Activated CD8-positive, alpha-beta T cell treated with anti-CD3 and anti-CD28 coated beads for 36 hours (primary cell): ENCODE measurements at regions not wholly inside any gene's neighbourhood (a gene's known extent, or its start where the extent isn't known, plus 50 kb on each side); places are given as distances from the start of the nearest gene placed in this dataset.

Source experiments
- ATAC-seq: fragments of 200-7000 bp; cut with Tn5 transposase; one replicate; pipeline ENCODE4 v1.10.0; 2021; ENCODE audit warnings: mild to moderate bottlenecking, moderate library complexity
- CTCF ChIA-PET: fragments of 350-600 bp; sonication (Branson Sonifier 250); formaldehyde crosslinking; loops from one replicate; lab custom pipeline; 2021; ENCODE audit warnings: antibody characterized with exemption; lab: Charles Lee
- POLR2A ChIA-PET: fragments of 350-600 bp; sonication (Branson Sonifier 250); formaldehyde crosslinking; loops from one replicate; lab custom pipeline; 2021; ENCODE audit warnings: antibody characterized with exemption; lab: Charles Lee
- DNase-seq: peaks from one replicate; pipeline ENCODE4 v3.0.0-alpha.2; 2020
- H3K27ac Mint-ChIP-seq: one replicate; pipeline ENCODE4 v1.8.0; 2021; ENCODE audit warnings: mild to moderate bottlenecking, mixed read lengths
- H3K27me3 Mint-ChIP-seq: one replicate; pipeline ENCODE4 v1.8.0; 2021; ENCODE audit warnings: mixed read lengths
- H3K36me3 Mint-ChIP-seq: one replicate; pipeline ENCODE4 v1.8.0; 2021; ENCODE audit warnings: low read depth, mixed read lengths
- H3K4me1 Mint-ChIP-seq: one replicate; pipeline ENCODE4 v1.8.0; 2021; ENCODE audit warnings: low read depth, mixed read lengths
- H3K4me3 Mint-ChIP-seq: one replicate; pipeline ENCODE4 v1.8.0; 2021; ENCODE audit warnings: mild to moderate bottlenecking, moderate library complexity, mixed read lengths
- H3K9me3 Mint-ChIP-seq: one replicate; pipeline ENCODE4 v1.8.0; 2021; ENCODE audit warnings: mixed read lengths
- CTCF ChIP-seq: fragments of 200-600 bp; IDR thresholded peaks from one replicate; pipeline ENCODE4 v1.8.0; 2022; ENCODE audit warnings: antibody characterized with exemption, mild to moderate bottlenecking
- intact Hi-C: fragments of 100-400 bp; cut with micrococcal nuclease; formaldehyde crosslinking; loops from one replicate; pipeline ENCODE4 v1.10.0; 2022

DNA sequence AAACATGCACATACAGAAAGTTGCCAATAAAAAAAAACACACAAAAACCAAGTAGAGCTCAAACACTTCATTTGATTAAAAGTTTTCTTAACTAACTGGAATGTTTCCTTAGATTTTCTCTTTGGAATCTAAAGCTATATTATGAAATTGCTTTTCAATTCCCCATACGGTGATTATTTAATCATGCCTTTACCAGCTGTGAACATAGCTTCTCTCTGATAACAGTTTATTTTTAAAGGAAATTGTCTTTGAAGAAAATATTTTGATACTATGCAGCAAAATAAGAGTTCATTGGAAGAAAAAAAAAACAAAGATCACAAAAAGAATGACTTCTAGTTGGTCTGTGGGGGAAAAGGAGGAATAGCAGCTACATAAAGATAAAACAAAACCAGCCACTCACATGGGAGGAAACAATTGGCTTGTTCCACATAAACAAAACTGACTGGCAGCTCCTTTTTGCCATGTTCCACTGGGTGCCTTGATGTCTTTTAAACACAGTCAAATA lies 71.4 kb downstream of the BMP4 start:
- H3K9me3 Mint-ChIP-seq = peaks cover 4% of the 10 kb centered on the region
- ATAC-seq = no peak
- H3K27ac Mint-ChIP-seq = no peak overlapping the region
- no peak for TF ChIP-seq CTCF
- no peaks in the 10 kb centered on the region for H3K36me3 Mint-ChIP-seq
- H3K4me1 Mint-ChIP-seq = no peaks in the 10 kb centered on the region
- no peak overlapping the region for H3K4me3 Mint-ChIP-seq
- POLR2A ChIA-PET = interaction anchor here (0.6 kb wide), 1 partner anchor 405 kb away, joined by 3 read pairs; no protein-coding TSS in a partner anchor
- intact Hi-C loops = no loop called here
- CTCF ChIA-PET = no interaction called here
- H3K27me3 Mint-ChIP-seq = no peaks in the 10 kb centered on the region
- DNase-seq = no peak

- Mint-ChIP-seq H3K27ac (no peak overlapping the region), H3K4me3 (no peak overlapping the region), H3K36me3 (no peaks in the 10 kb centered on the region), H3K4me1 (no peaks in the 10 kb centered on the region), H3K27me3 (no peaks in the 10 kb centered on the region), H3K9me3 (peaks cover 4% of the 10 kb centered on the region)
- DNase-seq = no peak
- intact Hi-C loops = no loop called here
- no peak for TF ChIP-seq CTCF
- ChIA-PET POLR2A (no interaction called here), CTCF (no interaction called here)
- ATAC-seq = no peak
Observed at GRCh38 chr14:53884601-53885000, 72.0 kb downstream of the BMP4 start.

- Mint-ChIP-seq H3K27ac (no peak overlapping the region), H3K4me1 (no peaks in the 10 kb centered on the region), H3K27me3 (no peaks in the 10 kb centered on the region), H3K36me3 (no peaks in the 10 kb centered on the region), H3K9me3 (peaks cover 4% of the 10 kb centered on the region), H3K4me3 (no peak overlapping the region)
- no peak for ATAC-seq
- intact Hi-C loops = no loop called here
- ChIA-PET POLR2A (no interaction called here), CTCF (no interaction called here)
- no peak for TF ChIP-seq CTCF
- no peak for DNase-seq
Observed at GRCh38 chr14:53883739-53884138, 72.9 kb downstream of the BMP4 start.

GRCh38 chr14:53882684-53883083 lies 73.9 kb downstream of the BMP4 start:
- no peaks in the 10 kb centered on the region for H3K27me3 Mint-ChIP-seq
- POLR2A ChIA-PET = no interaction called here
- CTCF ChIA-PET = no interaction called here
- H3K4me3 Mint-ChIP-seq = no peak overlapping the region
- no peak for TF ChIP-seq CTCF
- no peak for DNase-seq
- no peaks in the 10 kb centered on the region for H3K4me1 Mint-ChIP-seq
- no peak overlapping the region for H3K27ac Mint-ChIP-seq
- peaks cover 4% of the 10 kb centered on the region for H3K9me3 Mint-ChIP-seq
- intact Hi-C loops = no loop called here
- no peak for ATAC-seq
- H3K36me3 Mint-ChIP-seq = no peaks in the 10 kb centered on the region

DNA sequence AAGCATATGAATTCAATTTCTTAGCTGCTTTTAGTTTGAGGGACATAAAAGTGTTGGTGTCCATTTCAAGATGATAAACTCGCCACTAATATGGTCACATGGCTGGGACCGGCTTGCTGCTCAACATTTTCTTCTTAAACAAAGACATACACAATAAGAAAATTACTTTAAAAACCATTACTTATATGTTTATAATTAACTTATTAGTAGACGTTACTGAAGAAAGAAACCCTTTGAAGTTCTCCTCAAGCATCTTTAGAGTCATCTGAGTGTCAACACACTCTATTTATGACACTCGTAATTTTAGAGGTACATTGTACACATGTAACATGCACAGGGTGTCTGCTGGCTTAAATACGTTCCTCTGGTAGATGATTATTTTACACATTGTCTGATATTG lies 74.7 kb downstream of the BMP4 start:
- Mint-ChIP-seq H3K4me3 (no peak overlapping the region), H3K9me3 (peaks cover 4% of the 10 kb centered on the region), H3K27ac (no peak overlapping the region), H3K27me3 (no peaks in the 10 kb centered on the region), H3K4me1 (no peaks in the 10 kb centered on the region), H3K36me3 (no peaks in the 10 kb centered on the region)
- POLR2A ChIA-PET = no interaction called here
- DNase-seq (no peak), ATAC-seq (no peak)
- intact Hi-C loops = no loop called here
- TF ChIP-seq CTCF = no peak
- CTCF ChIA-PET = no interaction called here
